HuH-7 (cell line): ENCODE measurements at regions not wholly inside any gene's neighbourhood (a gene's known extent, or its start where the extent isn't known, plus 50 kb on each side); places are given as distances from the start of the nearest gene placed in this dataset.
"Not testable (repeated sequence)": the region's sequence is repeated elsewhere in the genome, so short reads cannot be mapped to it uniquely, and the experiment has no call there.

ENCODE experiments used
- DNase-seq: peaks from one replicate; pipeline ENCODE4 v3.0.0; 2011; ENCODE audit warnings: low spot score

GRCh38 chr11:37907436-37908218 is 1309.6 kb upstream of the RAG2 start:
- no peak for DNase-seq

GRCh38 chr11:37905707-37906417 is 1307.8 kb upstream of the RAG2 start:
- DNase-seq, result no peak

DNA sequence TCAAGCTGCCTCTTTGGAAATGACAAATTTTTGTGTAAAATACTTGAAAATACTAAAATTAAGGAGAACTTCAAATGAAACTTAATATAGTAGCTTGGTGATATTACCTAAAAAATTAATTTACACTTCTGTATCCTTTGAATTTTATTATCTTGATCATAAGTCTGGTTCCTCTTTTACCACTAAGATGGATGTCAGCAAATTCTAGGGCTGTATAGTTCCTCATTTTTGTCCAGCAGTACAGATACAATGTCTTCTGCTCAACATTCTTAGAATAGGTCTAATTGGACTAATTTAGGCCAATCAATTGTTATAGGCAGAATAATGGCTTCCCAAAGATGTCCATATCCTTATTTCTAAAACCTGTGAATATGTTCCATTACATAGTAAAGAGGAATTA is 1298.0 kb upstream of the RAG2 start:
- no peak for DNase-seq

DNA sequence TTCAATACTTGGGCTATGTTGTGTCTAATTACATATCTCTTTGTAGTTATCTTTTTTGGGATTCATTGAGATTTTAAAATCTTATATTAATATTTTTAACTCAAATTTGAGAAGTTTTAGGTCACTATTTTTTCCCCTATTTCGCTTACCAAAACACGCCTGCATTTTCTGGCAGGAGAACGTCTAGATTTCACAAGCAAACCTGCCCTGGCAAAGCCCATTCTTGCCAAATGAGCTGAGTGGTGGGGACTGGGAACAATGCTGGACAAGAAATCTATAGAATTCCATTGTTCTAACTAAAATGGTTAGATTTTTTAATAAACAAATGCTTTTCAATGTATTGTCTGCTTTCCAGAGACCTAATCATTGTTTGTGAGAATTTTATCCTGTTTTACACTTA is 1283.7 kb upstream of the RAG2 start:
- no peak for DNase-seq

- no peak for DNase-seq
Observed at GRCh38 chr11:37861671-37862070, 1263.6 kb upstream of the RAG2 start.

GRCh38 chr11:37858806-37859537 is 1260.9 kb upstream of the RAG2 start:
- not testable (repeated sequence) for DNase-seq

DNA sequence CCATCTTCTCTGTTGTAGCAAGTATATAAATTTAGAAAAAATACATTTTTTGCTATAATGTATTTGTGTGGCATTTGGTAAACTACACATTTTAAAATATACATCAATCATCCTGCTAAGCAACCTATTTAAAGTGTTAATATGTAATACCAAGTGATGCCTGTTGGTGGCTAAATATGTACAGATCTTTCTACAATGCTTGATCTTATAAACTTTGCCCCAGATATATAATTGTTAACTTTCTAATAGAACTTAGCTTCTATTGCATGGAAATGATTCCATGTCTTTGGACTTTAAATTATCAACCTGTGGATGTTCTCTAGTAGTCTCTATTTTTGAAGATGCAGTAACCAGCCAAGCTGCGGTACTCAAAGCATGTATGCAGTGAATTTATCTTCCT is 1260.4 kb upstream of the RAG2 start:
- no peak for DNase-seq

DNA sequence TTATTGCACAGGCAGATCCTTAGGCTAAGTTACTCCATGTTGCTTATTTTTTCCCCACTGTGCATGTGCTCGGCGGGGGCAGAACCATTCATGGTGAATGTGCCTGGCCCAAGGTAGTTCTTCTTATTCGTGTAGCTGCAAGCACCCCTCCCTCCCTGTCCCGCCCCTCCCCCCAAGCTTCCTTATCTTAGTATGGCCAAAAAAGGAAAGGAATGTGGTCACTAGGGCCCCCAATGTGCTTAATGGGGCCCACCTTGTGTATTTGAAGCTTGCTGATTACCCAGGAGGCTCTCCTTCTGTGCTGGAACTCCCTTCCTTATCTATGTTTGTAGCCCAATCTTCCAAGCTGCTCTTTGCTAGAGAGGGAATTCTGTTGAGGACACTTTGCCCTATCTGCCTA is 1259.7 kb upstream of the RAG2 start:
- no peak for DNase-seq

GRCh38 chr11:37849706-37850105 is 1251.7 kb upstream of the RAG2 start:
- no peak for DNase-seq

GRCh38 chr11:37843603-37844002 is 1245.6 kb upstream of the RAG2 start:
- DNase-seq, result no peak

- DNase-seq, result no peak
Observed at GRCh38 chr11:37841016-37841415, 1243.0 kb upstream of the RAG2 start.

- not testable (repeated sequence) for DNase-seq
Observed at GRCh38 chr11:37840345-37840744, 1242.3 kb upstream of the RAG2 start.

DNA sequence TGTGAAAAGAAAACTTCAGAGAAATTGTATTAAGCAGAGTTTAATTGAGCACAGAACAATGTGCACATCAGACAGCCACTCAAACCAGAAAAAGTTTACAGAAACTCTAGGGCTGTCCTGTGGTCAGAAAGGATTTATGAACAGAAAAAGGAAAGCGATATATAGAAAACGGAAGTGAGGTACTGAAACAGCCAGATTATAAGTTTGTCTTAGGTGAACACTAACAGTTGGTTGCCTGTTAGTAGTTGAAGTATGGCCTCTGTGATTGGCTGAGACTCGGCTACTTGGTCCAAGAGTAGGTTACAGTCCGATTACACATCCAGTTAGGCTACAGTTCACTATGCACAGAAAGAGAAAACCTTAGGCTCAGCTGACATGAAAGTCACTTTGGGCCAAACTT is 1232.5 kb upstream of the RAG2 start:
- no peak for DNase-seq

- no peak for DNase-seq
Observed at GRCh38 chr11:37817727-37818270, 1219.8 kb upstream of the RAG2 start.

DNA sequence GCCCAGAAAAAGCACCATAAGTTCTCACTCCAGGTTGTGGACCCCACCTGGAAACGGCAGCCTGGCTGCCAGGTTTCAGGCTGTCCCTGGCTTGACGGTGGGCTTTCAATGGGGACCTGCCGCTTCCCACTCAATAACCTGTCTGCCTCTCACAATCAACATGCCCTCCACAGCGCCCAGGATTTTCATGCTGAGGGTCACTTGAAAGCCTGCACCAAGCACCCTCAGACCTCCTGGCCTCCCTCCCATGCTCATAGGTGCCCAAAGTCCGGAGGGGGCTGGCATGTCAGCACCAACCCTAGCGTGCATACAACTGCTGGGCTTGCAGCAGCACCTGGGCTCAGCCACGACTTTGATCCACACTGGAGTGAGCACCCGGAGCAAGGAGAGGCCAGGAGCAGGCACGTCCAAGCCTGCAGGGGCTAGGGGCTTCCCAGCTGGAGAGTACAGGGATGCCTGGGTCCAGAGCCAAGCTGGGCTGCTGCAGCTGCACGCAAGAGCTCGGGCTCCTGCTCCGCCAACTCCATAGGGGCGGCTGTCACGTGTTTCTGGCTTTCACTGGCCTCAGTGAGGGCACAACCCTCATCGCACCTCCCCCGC is 1214.3 kb upstream of the RAG2 start:
- no peak for DNase-seq

- DNase-seq, result no peak
Observed at GRCh38 chr11:37811349-37811748, 1213.3 kb upstream of the RAG2 start.

DNA sequence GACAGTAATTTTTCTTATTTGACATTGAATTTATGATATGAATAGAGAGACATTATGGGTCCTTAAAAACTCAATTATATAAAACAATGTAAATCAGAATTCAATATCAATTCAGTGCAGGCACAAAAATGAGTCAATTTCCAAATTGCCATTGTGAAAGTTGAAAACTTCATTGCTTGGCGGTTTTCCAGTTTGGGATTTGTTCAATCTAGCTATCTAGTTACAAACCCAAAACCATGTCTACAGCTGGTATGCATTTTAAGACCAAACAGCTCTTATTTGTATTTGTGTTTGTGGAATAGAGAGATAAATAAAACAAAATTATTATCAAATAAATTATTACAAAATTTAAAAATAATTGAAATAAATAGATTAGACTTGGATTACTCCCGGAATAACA is 1206.6 kb upstream of the RAG2 start:
- no peak for DNase-seq

DNA sequence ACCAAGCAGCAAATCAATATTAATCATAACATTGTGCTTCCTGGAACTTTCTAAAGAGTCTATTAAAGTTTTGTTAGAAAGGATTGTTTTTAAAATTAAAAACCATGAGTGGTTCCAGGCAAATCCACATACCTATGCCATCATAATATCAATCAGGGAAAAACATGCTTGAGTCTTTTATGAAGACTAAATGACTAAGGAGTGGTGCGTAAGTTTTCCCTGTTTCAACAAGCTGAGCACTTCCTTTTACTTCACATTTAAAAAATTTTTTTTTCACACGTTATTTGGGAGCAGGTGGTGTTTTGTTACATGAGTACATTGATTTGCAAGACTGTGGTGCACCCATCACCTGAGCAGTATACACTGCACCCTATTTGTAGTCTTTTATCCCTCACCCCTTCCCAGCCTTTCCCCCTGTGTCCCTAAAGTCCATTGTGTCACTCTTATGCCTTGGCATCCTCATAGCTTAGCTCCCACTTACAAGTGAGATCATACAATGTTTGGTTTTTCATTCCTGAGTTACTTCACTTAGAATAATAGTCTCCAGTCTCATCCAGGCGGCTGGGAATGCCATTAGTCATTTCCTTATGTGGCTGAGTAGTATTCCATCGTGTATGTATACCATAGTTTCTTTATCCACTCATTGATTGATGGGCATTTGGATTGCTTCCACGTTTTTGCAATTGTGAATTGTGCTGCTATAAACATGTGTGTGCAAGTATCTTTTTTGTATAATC is 1190.3 kb upstream of the RAG2 start:
- DNase-seq, result no peak

GRCh38 chr11:37786214-37786755 is 1188.2 kb upstream of the RAG2 start:
- DNase-seq, result no peak

DNA sequence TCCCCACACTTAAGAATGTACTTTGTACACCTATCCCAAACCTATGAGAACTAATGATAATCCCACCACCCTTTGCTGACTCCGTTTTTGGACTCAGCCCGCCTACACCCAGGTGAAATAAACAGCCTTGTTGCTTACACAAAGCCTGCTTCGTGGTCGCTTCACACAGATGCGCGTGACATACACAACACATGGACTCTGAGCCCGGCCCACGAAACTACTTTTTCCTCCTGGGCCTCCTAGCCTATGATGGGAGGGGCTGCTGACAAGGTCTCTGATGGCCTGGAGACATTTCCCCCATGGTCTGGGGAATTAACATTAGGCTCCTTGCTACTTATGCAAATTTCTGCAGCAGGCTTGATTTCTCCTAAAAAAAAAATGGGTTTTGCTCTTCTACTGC is 1176.4 kb upstream of the RAG2 start:
- DNase-seq, result no peak

DNA sequence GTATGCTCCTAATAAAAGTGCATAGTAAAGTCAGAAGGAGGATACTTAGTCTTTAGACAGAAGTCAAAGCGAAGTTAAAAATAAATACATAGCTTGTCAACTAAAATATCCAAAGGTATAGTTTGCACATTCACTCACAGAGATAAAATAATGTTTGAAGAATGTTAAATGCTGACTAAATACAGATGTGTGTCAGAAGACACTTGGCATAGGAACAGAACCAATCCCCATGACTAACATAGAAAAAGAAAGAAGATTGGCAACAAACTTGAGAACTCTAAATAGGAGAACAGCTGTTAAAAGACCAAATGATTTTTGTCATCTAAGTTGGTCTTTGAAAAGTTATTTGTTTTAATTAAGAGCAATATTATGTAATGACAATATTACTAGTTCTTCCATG is 1172.1 kb upstream of the RAG2 start:
- no peak for DNase-seq
